ENCODE measurements at regions not wholly inside any gene's neighbourhood (a gene's known extent, or its start where the extent isn't known, plus 50 kb on each side); places are given as distances from the start of the nearest gene placed in this dataset.

GRCh38 chr13:34816245-34816884 lies 125.7 kb upstream of the NBEA start:
- no peak for DNase-seq
- Histone ChIP-seq H3K4me2 (replicated peaks; ENCODE audit: extremely low read depth, low read length, poor library complexity, severe bottlenecking) (no peak overlapping the region), H3K9ac (ENCODE audit: insufficient read depth, low read length, poor library complexity, severe bottlenecking) (no peak overlapping the region), H3K36me3 (replicated peaks in 1 of 2; ENCODE audit: control insufficient read depth in 1 of 2, insufficient read depth in 2 of 2, low read length in 2 of 2) (no peaks in the 10 kb centered on the region), H3K27me3 (ENCODE audit: control insufficient read depth in 2 of 2, insufficient read depth in 2 of 2, low read length in 2 of 2) (no peaks in the 10 kb centered on the region), H3K27ac (ENCODE audit: low read depth in 1 of 2, low read length in 2 of 2) (no peak overlapping the region), H3K79me2 (ENCODE audit: insufficient read depth, low read length) (no peaks in the 10 kb centered on the region), H3K4me3 (replicated peaks in 1 of 3; ENCODE audit: low read depth in 2 of 3, low read length in 3 of 3) (no peak overlapping the region), H3K9me3 (replicated peaks in 1 of 2; ENCODE audit: control insufficient read depth in 1 of 2, insufficient read depth in 1 of 2, low read length in 2 of 2) (peaks cover 12 to 18% of the 10 kb centered on the region in 2 donors), H3K4me1 (ENCODE audit: control insufficient read depth in 1 of 2, insufficient read depth in 2 of 2, low read length in 2 of 2) (no peaks in the 10 kb centered on the region), H4K20me1 (ENCODE audit: insufficient read depth, low read length) (no peaks in the 10 kb centered on the region), H2AFZ (ENCODE audit: insufficient read depth, low read depth, low read length, poor library complexity, severe bottlenecking) (no peak overlapping the region)
- Mint-ChIP-seq H3K36me3 (no peaks in the 10 kb centered on the region), H3K9me3 (peaks cover 0 to 16% (median 6%) of the 10 kb centered on the region in 7 donors), H3K4me1 (no peaks in the 10 kb centered on the region), H3K27ac (no peak overlapping the region), H3K27me3 (ENCODE audit: low read depth in 3 of 3) (peaks cover 0 to 3% (median 0%) of the 10 kb centered on the region in 3 donors), H3K4me3 (no peak overlapping the region)
- no CpG with 5 or more reads among the region's 2 CpGs for WGBS (ENCODE audit: insufficient coverage)
- no peak for TF ChIP-seq CTCF (IDR thresholded peaks at IDR 0.05)
- intact Hi-C loops (cut with micrococcal nuclease): no loop called here

DNA sequence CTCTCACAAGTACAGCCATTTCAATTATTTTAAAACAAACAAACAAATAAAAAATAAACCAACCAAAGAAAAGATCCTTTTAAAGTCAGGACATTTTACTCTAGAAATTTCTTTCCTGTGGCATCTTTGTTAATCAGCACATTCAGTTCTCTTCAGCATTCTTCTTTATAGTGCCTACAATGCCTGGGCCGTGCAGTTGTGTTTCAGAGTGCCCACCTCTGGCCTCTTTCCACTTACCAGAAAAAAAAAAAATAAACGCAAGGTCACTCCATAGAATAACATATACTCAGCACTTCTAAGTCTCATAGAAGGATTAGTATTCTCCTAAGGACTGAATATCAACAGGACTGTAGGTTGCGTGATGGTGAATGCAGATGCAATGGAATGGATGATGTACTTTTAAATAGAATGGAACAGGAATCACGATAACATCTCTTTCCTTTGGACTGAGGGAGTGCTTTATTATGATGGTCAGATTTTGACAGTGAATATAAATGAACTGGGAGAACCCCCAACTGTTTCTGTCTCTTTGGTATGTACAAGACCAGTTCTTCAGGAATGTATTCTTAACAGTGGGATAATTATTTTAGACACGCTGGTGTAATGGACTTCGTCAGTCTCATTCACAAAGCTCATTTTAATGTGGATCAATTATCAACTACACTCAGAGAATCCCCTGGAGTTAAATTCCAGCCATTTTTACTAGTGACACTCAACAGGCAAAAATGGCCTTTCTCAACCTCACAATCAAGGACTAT lies 125.0 kb upstream of the NBEA start:
- H3K4me1 Mint-ChIP-seq: no peaks in the 10 kb centered on the region
- Histone ChIP-seq H2AFZ (ENCODE audit: insufficient read depth, low read depth, low read length, poor library complexity, severe bottlenecking) (no peak overlapping the region), H3K27me3 (ENCODE audit: control insufficient read depth in 2 of 2, insufficient read depth in 2 of 2, low read length in 2 of 2) (no peaks in the 10 kb centered on the region), H3K4me3 (replicated peaks in 1 of 3; ENCODE audit: low read depth in 2 of 3, low read length in 3 of 3) (no peak overlapping the region), H3K4me1 (ENCODE audit: control insufficient read depth in 1 of 2, insufficient read depth in 2 of 2, low read length in 2 of 2) (no peaks in the 10 kb centered on the region), H3K79me2 (ENCODE audit: insufficient read depth, low read length) (no peaks in the 10 kb centered on the region), H3K4me2 (replicated peaks; ENCODE audit: extremely low read depth, low read length, poor library complexity, severe bottlenecking) (no peak overlapping the region), H3K9me3 (replicated peaks in 1 of 2; ENCODE audit: control insufficient read depth in 1 of 2, insufficient read depth in 1 of 2, low read length in 2 of 2) (peaks cover 9 to 13% of the 10 kb centered on the region in 2 donors), H3K27ac (ENCODE audit: low read depth in 1 of 2, low read length in 2 of 2) (no peak overlapping the region), H3K9ac (ENCODE audit: insufficient read depth, low read length, poor library complexity, severe bottlenecking) (no peak overlapping the region), H4K20me1 (ENCODE audit: insufficient read depth, low read length) (no peaks in the 10 kb centered on the region), H3K36me3 (replicated peaks in 1 of 2; ENCODE audit: control insufficient read depth in 1 of 2, insufficient read depth in 2 of 2, low read length in 2 of 2) (no peaks in the 10 kb centered on the region)
- peaks cover 0 to 16% (median 4%) of the 10 kb centered on the region in 7 donors for H3K9me3 Mint-ChIP-seq
- DNase-seq: no peak
- peaks cover 0 to 3% (median 0%) of the 10 kb centered on the region in 3 donors for H3K27me3 Mint-ChIP-seq (ENCODE audit: low read depth in 3 of 3)
- TF ChIP-seq CTCF (IDR thresholded peaks at IDR 0.05): no peak
- intact Hi-C loops (cut with micrococcal nuclease): no loop called here
- H3K27ac Mint-ChIP-seq: no peak overlapping the region
- WGBS (ENCODE audit: insufficient coverage): 57% methylated on average over 3 of the region's 6 CpGs
- H3K36me3 Mint-ChIP-seq: no peaks in the 10 kb centered on the region
- H3K4me3 Mint-ChIP-seq: no peak overlapping the region
